ENCODE measurements at regions not wholly inside any gene's neighbourhood (a gene's known extent, or its start where the extent isn't known, plus 50 kb on each side); places are given as distances from the start of the nearest gene placed in this dataset.

DNA sequence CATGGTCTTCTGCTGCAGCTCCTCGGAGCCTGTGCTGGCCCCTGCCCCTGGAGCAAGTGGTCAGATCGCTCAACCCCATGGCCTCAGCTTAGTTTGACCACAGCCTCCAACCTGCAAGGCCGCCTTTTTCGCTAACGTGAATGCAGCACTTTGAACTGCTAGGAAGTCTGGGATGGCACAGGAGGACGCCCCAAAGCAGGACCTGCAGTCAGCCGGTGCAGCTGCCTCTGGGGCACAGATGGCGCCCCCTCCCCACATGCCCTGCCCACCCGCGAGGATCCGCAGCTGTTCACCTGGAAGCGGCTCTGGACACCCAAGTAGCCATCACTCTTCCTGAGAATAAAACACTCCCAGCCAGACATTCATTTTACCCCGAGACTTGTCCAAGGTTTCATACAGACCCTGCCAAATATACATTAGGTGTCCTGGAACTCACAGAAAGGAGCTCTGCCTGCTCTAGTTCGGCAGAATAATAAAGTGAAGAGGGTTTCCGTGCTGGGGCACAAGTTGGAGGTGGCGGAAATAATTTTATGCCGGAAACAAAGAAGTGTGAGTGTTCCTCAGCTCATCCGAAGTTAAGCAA lies 510.1 kb downstream of the EIPR1 start:
- no peaks in the 10 kb centered on the region for H3K4me1 ChIP-seq
- H3K9me3 ChIP-seq: no peaks in the 10 kb centered on the region
- DNase-seq (no peak), ATAC-seq (no peak)
- peaks cover 0 to 7% (median 0%) of the 10 kb centered on the region in 3 donors for H3K27me3 ChIP-seq (ENCODE audit: insufficient read depth in 3 of 3, low read length in 2 of 3)
- no peaks in the 10 kb centered on the region for H3K36me3 ChIP-seq (ENCODE audit: insufficient read depth in 1 of 2, low read depth in 1 of 2)
- no peak for TF ChIP-seq CTCF (IDR thresholded peaks at IDR 0.05)
- WGBS, 3 donors: 36 to 49% (median 37%) methylated on average over 18 of the region's 18 CpGs
- no peak overlapping the region for H3K27ac ChIP-seq
- no peak overlapping the region for H3K4me3 ChIP-seq
- intact Hi-C loops (cut with DNase I): no loop called here

- Histone ChIP-seq H3K9me3 (no peaks in the 10 kb centered on the region), H3K36me3 (ENCODE audit: insufficient read depth in 1 of 2, low read depth in 1 of 2) (no peaks in the 10 kb centered on the region), H3K4me3 (no peak overlapping the region), H3K27ac (no peak overlapping the region), H3K4me1 (no peaks in the 10 kb centered on the region), H3K27me3 (ENCODE audit: insufficient read depth in 3 of 3, low read length in 2 of 3) (peaks cover 0 to 7% (median 0%) of the 10 kb centered on the region in 3 donors)
- DNase-seq: no peak
- no peak for ATAC-seq
- WGBS, 3 donors: 34 to 43% (median 34%) methylated on average over 14 of the region's 14 CpGs
- intact Hi-C loops (cut with DNase I): no loop called here
- no peak for TF ChIP-seq CTCF (IDR thresholded peaks at IDR 0.05)
These were observed 511.2 kb downstream of the EIPR1 start for GRCh38 chr2:2866459-2866858.

DNA sequence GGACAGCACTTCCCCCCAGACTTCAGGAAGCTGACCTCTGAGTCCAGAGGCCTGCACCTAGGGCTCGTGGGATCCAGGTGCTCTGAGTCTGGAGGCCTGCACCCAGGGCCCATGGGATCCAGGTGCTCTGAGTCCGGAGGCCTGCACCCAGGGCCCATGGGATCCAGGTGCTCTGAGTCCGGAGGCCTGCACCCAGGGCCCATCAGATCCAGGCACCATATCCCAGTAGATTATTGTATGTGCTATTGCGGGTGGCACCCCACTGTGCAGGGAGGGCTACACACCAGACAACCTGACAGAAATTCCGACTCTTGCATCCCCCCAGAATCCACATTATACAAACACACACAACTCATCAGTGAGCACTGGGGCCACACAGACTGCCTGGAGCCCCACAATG lies 515.2 kb downstream of the EIPR1 start:
- no peak for ATAC-seq
- no peak overlapping the region for H3K4me3 ChIP-seq
- intact Hi-C loops (cut with DNase I): no loop called here
- no peak for DNase-seq
- WGBS, 3 donors: 78 to 84% (median 81%) methylated on average over 5 of the region's 5 CpGs
- no peak for TF ChIP-seq CTCF (IDR thresholded peaks at IDR 0.05)
- H3K27ac ChIP-seq: no peak overlapping the region
- no peaks in the 10 kb centered on the region for H3K36me3 ChIP-seq (ENCODE audit: insufficient read depth in 1 of 2, low read depth in 1 of 2)
- no peaks in the 10 kb centered on the region for H3K4me1 ChIP-seq
- H3K27me3 ChIP-seq (ENCODE audit: insufficient read depth in 3 of 3, low read length in 2 of 3): peaks cover 0 to 7% (median 0%) of the 10 kb centered on the region in 3 donors
- H3K9me3 ChIP-seq: no peaks in the 10 kb centered on the region

GRCh38 chr2:2861666-2862240 lies 515.9 kb downstream of the EIPR1 start:
- Histone ChIP-seq H3K9me3 (no peaks in the 10 kb centered on the region), H3K27me3 (ENCODE audit: insufficient read depth in 3 of 3, low read length in 2 of 3) (peaks cover 0 to 5% (median 0%) of the 10 kb centered on the region in 3 donors), H3K27ac (no peak overlapping the region), H3K4me3 (no peak overlapping the region), H3K4me1 (no peaks in the 10 kb centered on the region), H3K36me3 (ENCODE audit: insufficient read depth in 1 of 2, low read depth in 1 of 2) (no peaks in the 10 kb centered on the region)
- intact Hi-C loops (cut with DNase I): no loop called here
- ATAC-seq (no peak), DNase-seq (no peak)
- TF ChIP-seq CTCF (IDR thresholded peaks at IDR 0.05): no peak
- 88 to 93% (median 88%) methylated on average over 19 of the region's 19 CpGs for WGBS, 3 donors
